ENCODE measurements at regions not wholly inside any gene's neighbourhood (a gene's known extent, or its start where the extent isn't known, plus 50 kb on each side); places are given as distances from the start of the nearest gene placed in this dataset.
"Not testable (repeated sequence)": the region's sequence is repeated elsewhere in the genome, so short reads cannot be mapped to it uniquely, and the experiment has no call there.

- no peak for DNase-seq (ENCODE audit: low read depth)
- H3K4me3 ChIP-seq (ENCODE audit: control insufficient read depth, low read depth, low read length) = no peak overlapping the region
- no peak for TF ChIP-seq CTCF (conservative IDR thresholded peaks at IDR 0.05; ENCODE audit: control insufficient read depth, insufficient read depth, low read depth, low read length)
Observed at GRCh38 chr2:107735201-107735600, 91.5 kb upstream of the RGPD4 start.

GRCh38 chr2:107737756-107738155, 88.9 kb upstream of the RGPD4 start:
- DNase-seq (ENCODE audit: low read depth) = no peak
- no peak overlapping the region for H3K4me3 ChIP-seq (ENCODE audit: control insufficient read depth, low read depth, low read length)
- TF ChIP-seq CTCF (conservative IDR thresholded peaks at IDR 0.05; ENCODE audit: control insufficient read depth, insufficient read depth, low read depth, low read length) = no peak

- TF ChIP-seq CTCF (conservative IDR thresholded peaks at IDR 0.05; ENCODE audit: control insufficient read depth, insufficient read depth, low read depth, low read length) = no peak
- no peak for DNase-seq (ENCODE audit: low read depth)
- no peak overlapping the region for H3K4me3 ChIP-seq (ENCODE audit: control insufficient read depth, low read depth, low read length)
Observed at GRCh38 chr2:107738266-107738665, 88.4 kb upstream of the RGPD4 start.

- no peak for DNase-seq (ENCODE audit: low read depth)
- TF ChIP-seq CTCF (conservative IDR thresholded peaks at IDR 0.05; ENCODE audit: control insufficient read depth, insufficient read depth, low read depth, low read length) = no peak
- H3K4me3 ChIP-seq (ENCODE audit: control insufficient read depth, low read depth, low read length) = no peak overlapping the region
Observed at GRCh38 chr2:107740300-107740699, 86.4 kb upstream of the RGPD4 start.

- TF ChIP-seq CTCF (conservative IDR thresholded peaks at IDR 0.05; ENCODE audit: control insufficient read depth, insufficient read depth, low read depth, low read length) = no peak
- no peak overlapping the region for H3K4me3 ChIP-seq (ENCODE audit: control insufficient read depth, low read depth, low read length)
- DNase-seq (ENCODE audit: low read depth) = no peak
Observed at GRCh38 chr2:107742460-107743027, 84.1 kb upstream of the RGPD4 start.

- DNase-seq (ENCODE audit: low read depth) = no peak
- no peak overlapping the region for H3K4me3 ChIP-seq (ENCODE audit: control insufficient read depth, low read depth, low read length)
- no peak for TF ChIP-seq CTCF (conservative IDR thresholded peaks at IDR 0.05; ENCODE audit: control insufficient read depth, insufficient read depth, low read depth, low read length)
Observed at GRCh38 chr2:107743274-107743673, 83.4 kb upstream of the RGPD4 start.

- no peak for TF ChIP-seq CTCF (conservative IDR thresholded peaks at IDR 0.05; ENCODE audit: control insufficient read depth, insufficient read depth, low read depth, low read length)
- no peak overlapping the region for H3K4me3 ChIP-seq (ENCODE audit: control insufficient read depth, low read depth, low read length)
- no peak for DNase-seq (ENCODE audit: low read depth)
Observed at GRCh38 chr2:107745100-107745499, 81.6 kb upstream of the RGPD4 start.

GRCh38 chr2:107746552-107747198, 80.0 kb upstream of the RGPD4 start:
- not testable (repeated sequence) for DNase-seq (ENCODE audit: low read depth); H3K4me3 ChIP-seq (ENCODE audit: control insufficient read depth, low read depth, low read length)

- not testable (repeated sequence) for H3K4me3 ChIP-seq (ENCODE audit: control insufficient read depth, low read depth, low read length); DNase-seq (ENCODE audit: low read depth)
Observed at GRCh38 chr2:107747199-107747963, 79.3 kb upstream of the RGPD4 start.

Measured in fibroblast of mammary gland (primary cell).